A673 (cell line): ENCODE measurements at regions not wholly inside any gene's neighbourhood (a gene's known extent, or its start where the extent isn't known, plus 50 kb on each side); places are given as distances from the start of the nearest gene placed in this dataset.

ENCODE experiments used
- CTCF ChIP-seq: fragments of 300-800, 200-600 bp; sonication (generic); conservative IDR thresholded peaks from 2 replicates; pipeline ENCODE4 v1.5.1; 2017; ENCODE audit warnings: low read depth, mild to moderate bottlenecking, antibody characterized with exemption, low read length, moderate library complexity, mixed read lengths
- EZH2 ChIP-seq: fragments of 200-600 bp; sonication (generic); IDR thresholded peaks from 2 replicates; pipeline ENCODE4 v1.6.1; 2017; ENCODE audit warnings: borderline replicate concordance, low read depth, mild to moderate bottlenecking, mixed read lengths, antibody characterized with exemption, low read length; ENCODE audit not compliant: poor library complexity, severe bottlenecking

DNA sequence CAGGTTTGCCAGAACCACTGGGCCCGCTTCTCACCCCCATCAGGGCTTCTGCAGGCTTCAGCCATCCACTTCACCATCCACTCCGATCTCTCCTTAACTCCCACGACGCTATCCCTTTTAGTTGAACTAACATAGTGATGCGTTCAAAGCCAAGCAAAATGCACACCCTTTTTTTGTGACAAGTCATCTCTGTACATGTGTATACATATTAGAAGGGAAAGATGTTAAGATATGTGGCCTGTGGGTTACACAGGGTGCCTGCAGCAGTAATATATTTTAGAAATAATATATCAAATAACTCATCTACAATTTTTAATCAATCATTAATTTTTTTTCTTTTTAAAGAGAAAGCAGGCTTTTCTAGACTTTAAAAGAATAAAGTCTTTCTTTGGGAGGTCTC lies 114.6 kb downstream of the NBPF12 start:
- TF ChIP-seq CTCF (no peak), EZH2 (no peak)
